Caco-2 (cell line): ENCODE measurements at regions not wholly inside any gene's neighbourhood (a gene's known extent, or its start where the extent isn't known, plus 50 kb on each side); places are given as distances from the start of the nearest gene placed in this dataset.

Experiments
- BruUV-seq: library from RNA; stranded (reverse); fragments of 400-500 nt; replicated peaks from 2 replicates; lab custom pipeline; 2021; lab: Mats Ljungman, UMichigan
- CTCF ChIA-PET: fragments of 300-600 bp; sonication (Branson Sonifier 250); formaldehyde crosslinking; loops from one replicate; lab custom pipeline; 2022; ENCODE audit warnings: antibody characterized with exemption; lab: Charles Lee
- POLR2A ChIA-PET: fragments of 300-600 bp; sonication (Branson Sonifier 250); formaldehyde crosslinking; loops from one replicate; lab custom pipeline; 2022; ENCODE audit warnings: antibody characterized with exemption; lab: Charles Lee
- DNase-seq, 2 experiments: peaks; one replicate each; pipeline versions ENCODE4 v3.0.0 to v3.0.0-alpha.2; 2020 to 2022
- H3K27me3 ChIP-seq: replicated peaks from 2 replicates; pipeline ENCODE4 v1.6.0; 2011; ENCODE audit warnings: low read length; ENCODE audit not compliant: control insufficient read depth, insufficient read depth
- H3K36me3 ChIP-seq: 2 replicates; pipeline ENCODE4 v1.5.1; 2011; ENCODE audit warnings: low read length; ENCODE audit not compliant: control insufficient read depth, insufficient read depth
- H3K4me1 ChIP-seq: fragments of 250-450 bp; sonication (Bioruptor Pico); 2 replicates; pipeline ENCODE4 v1.5.1; 2020; ENCODE audit warnings: mild to moderate bottlenecking
- H3K4me3 ChIP-seq: 2 replicates; pipeline ENCODE4 v1.5.1; 2011; ENCODE audit warnings: low read depth, mild to moderate bottlenecking, control low read depth, low read length
- H3K9me3 ChIP-seq: fragments of 250-450 bp; sonication (Bioruptor Pico); 2 replicates; pipeline ENCODE4 v1.5.1; 2020; ENCODE audit warnings: mild to moderate bottlenecking, moderate library complexity
- H3K27ac Mint-ChIP-seq: one replicate; pipeline ENCODE4 v1.8.0; 2022; ENCODE audit warnings: mixed read lengths; ENCODE audit not compliant: unreplicated experiment
- H3K27me3 Mint-ChIP-seq: one replicate; pipeline ENCODE4 v1.8.0; 2022; ENCODE audit warnings: mixed read lengths; ENCODE audit not compliant: insufficient read depth, unreplicated experiment
- H3K36me3 Mint-ChIP-seq: one replicate; pipeline ENCODE4 v1.8.0; 2022; ENCODE audit warnings: mild to moderate bottlenecking, mixed read lengths; ENCODE audit not compliant: insufficient read depth, unreplicated experiment
- H3K4me1 Mint-ChIP-seq: one replicate; pipeline ENCODE4 v1.8.0; 2022; ENCODE audit warnings: low read depth, mixed read lengths; ENCODE audit not compliant: unreplicated experiment
- H3K4me3 Mint-ChIP-seq: one replicate; pipeline ENCODE4 v1.8.0; 2022; ENCODE audit warnings: mild to moderate bottlenecking, moderate library complexity, mixed read lengths; ENCODE audit not compliant: unreplicated experiment
- H3K9me3 Mint-ChIP-seq: one replicate; pipeline ENCODE4 v1.8.0; 2022; ENCODE audit warnings: mixed read lengths; ENCODE audit not compliant: unreplicated experiment
- intact Hi-C: fragments of 100-400 bp; cut with micrococcal nuclease; formaldehyde crosslinking; loops from one replicate; pipeline ENCODE4 v1.10.0; 2022; ENCODE audit not compliant: unreplicated experiment
- TF ChIP-seq, protein P1 (sequence below), 2 experiments: fragments of 200-600 bp in 1 of 2; IDR thresholded peaks; 1 replicate in 1 of 2; 2 replicates in 1 of 2; pipeline versions ENCODE4 v1.5.1 to v1.8.0; 2011 to 2022; ENCODE audit warnings: antibody characterized with exemption in 1 of 2, control low read depth in 1 of 2, inconsistent platforms in 1 of 2, low read depth in 1 of 2, low read length in 1 of 2, mild to moderate bottlenecking in 1 of 2, moderate library complexity in 1 of 2; ENCODE audit not compliant: insufficient read depth in 1 of 2, severe bottlenecking in 1 of 2, unreplicated experiment in 1 of 2

DNA sequence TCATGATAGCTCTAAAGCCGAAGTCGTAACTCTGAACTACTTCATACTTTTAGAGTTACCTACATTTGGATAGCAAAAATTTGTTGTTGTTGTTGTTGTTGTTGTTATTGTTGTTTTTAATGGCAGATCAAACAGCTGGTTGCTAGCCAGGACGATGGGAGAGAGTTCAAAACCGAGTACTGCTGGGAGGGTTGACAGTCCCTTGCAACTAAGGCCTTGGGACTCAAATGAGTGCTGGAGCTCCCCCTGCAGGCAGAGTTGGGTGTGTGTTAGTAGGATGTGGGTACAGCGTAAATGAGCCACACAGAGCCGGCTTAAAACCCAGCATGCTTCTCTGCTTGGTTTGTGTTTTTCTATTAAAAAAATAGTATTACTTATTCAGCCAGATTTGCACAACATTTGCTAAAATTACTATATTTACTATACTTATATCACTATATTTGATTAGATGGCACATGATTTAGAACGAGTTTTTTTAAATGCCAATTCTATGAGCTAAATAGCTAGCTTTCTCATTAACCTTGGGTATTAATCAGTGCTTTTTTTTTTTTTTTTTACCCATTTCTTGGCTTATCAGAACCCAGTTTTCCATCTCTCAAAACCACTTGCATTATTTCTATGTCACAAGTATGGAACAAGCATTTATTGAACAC is 129.2 kb upstream of the SYT6 start:
- Mint-ChIP-seq H3K4me1 (no peaks in the 10 kb centered on the region), H3K27ac (no peak overlapping the region), H3K4me3 (no peak overlapping the region), H3K36me3 (no peaks in the 10 kb centered on the region), H3K9me3 (no peaks in the 10 kb centered on the region), H3K27me3 (peaks cover 2% of the 10 kb centered on the region)
- TF ChIP-seq, protein P1, sequence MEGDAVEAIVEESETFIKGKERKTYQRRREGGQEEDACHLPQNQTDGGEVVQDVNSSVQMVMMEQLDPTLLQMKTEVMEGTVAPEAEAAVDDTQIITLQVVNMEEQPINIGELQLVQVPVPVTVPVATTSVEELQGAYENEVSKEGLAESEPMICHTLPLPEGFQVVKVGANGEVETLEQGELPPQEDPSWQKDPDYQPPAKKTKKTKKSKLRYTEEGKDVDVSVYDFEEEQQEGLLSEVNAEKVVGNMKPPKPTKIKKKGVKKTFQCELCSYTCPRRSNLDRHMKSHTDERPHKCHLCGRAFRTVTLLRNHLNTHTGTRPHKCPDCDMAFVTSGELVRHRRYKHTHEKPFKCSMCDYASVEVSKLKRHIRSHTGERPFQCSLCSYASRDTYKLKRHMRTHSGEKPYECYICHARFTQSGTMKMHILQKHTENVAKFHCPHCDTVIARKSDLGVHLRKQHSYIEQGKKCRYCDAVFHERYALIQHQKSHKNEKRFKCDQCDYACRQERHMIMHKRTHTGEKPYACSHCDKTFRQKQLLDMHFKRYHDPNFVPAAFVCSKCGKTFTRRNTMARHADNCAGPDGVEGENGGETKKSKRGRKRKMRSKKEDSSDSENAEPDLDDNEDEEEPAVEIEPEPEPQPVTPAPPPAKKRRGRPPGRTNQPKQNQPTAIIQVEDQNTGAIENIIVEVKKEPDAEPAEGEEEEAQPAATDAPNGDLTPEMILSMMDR (IDR thresholded peaks at IDR 0.05; ENCODE audit: insufficient read depth in 1 of 2, low read depth in 1 of 2, low read length in 1 of 2, severe bottlenecking in 1 of 2, unreplicated experiment in 1 of 2), result peak; percentile 74 to 75
- Histone ChIP-seq H3K4me1 (no peaks in the 10 kb centered on the region), H3K9me3 (no peaks in the 10 kb centered on the region), H3K36me3 (no peaks in the 10 kb centered on the region), H3K27me3 (no peaks in the 10 kb centered on the region), H3K4me3 (no peak overlapping the region)
- BruUV-seq, result no TSS peak
- ChIA-PET CTCF (interaction anchor here (0.7 to 2.8 kb wide), 7 partner anchors 9 to 306 kb away, joined by 3 to 39 read pairs (median 5); partner anchors contain the start of gene OLFML3), POLR2A (no interaction called here)
- intact Hi-C loops, result loop anchor here (1.0 to 10.0 kb wide), 2 partner anchors 305 to 448 kb away; no protein-coding TSS in a partner anchor
- DNase-seq, result peak; percentile 76 to 77

DNA sequence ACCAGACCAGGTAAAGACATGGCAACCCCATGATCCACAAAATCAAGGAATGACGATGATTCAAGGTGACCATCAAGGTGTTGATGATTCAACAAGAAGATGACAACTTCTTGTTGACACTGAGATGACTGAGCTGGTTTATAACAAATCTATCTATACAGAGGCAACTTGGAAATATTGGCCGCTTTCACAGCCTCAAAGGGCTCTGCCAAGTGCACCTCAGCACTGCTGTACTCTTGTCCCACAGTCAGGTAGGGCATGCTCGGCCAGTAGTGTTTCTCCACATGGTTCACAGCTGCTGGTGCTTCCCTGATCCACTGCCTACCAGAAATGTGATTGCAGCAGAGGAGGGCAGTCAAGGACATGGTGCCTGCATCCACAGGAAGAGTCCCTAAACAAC is 125.2 kb upstream of the SYT6 start:
- Mint-ChIP-seq H3K27ac (no peak overlapping the region), H3K27me3 (peaks cover 11% of the 10 kb centered on the region), H3K9me3 (no peaks in the 10 kb centered on the region), H3K4me1 (no peaks in the 10 kb centered on the region), H3K36me3 (no peaks in the 10 kb centered on the region), H3K4me3 (no peak overlapping the region)
- POLR2A ChIA-PET, result no interaction called here
- Histone ChIP-seq H3K4me3 (no peak overlapping the region), H3K27me3 (no peaks in the 10 kb centered on the region), H3K9me3 (no peaks in the 10 kb centered on the region), H3K36me3 (no peaks in the 10 kb centered on the region), H3K4me1 (no peaks in the 10 kb centered on the region)
- intact Hi-C loops, result no loop called here
- TF ChIP-seq, protein P1 (IDR thresholded peaks at IDR 0.05; ENCODE audit: insufficient read depth in 1 of 2, low read depth in 1 of 2, low read length in 1 of 2, severe bottlenecking in 1 of 2, unreplicated experiment in 1 of 2), result no peak
- CTCF ChIA-PET, result interaction anchor here (0.7 kb wide), 1 partner anchor 41 kb away, joined by 3 read pairs; no protein-coding TSS in a partner anchor
- no TSS peak for BruUV-seq
- DNase-seq, result no peak

DNA sequence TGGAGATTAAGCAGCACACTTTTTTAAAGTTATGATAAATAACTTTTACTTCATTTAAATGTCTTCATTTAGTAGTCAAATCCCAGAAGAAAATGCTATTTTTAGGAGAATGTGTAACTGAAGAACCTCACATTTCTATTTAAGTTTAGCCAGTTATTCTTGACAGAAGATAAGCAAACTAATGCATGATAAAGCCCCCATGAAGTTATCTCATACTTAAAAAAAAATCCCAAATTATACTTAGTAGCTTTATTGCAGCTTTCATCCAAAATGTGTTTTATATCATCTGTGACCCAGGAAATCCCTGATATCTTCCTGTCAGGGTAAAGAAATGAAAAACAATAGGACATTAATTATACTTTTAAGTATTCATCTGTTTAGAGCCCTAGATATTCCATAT is 124.8 kb upstream of the SYT6 start:
- H3K4me1 ChIP-seq, result no peaks in the 10 kb centered on the region
- no peak for DNase-seq
- no peaks in the 10 kb centered on the region for H3K9me3 Mint-ChIP-seq
- H3K36me3 ChIP-seq, result no peaks in the 10 kb centered on the region
- intact Hi-C loops, result no loop called here
- no peak overlapping the region for H3K4me3 ChIP-seq
- no TSS peak for BruUV-seq
- CTCF ChIA-PET, result no interaction called here
- H3K4me3 Mint-ChIP-seq, result no peak overlapping the region
- H3K27ac Mint-ChIP-seq, result no peak overlapping the region
- TF ChIP-seq, protein P1 (IDR thresholded peaks at IDR 0.05; ENCODE audit: insufficient read depth in 1 of 2, low read depth in 1 of 2, low read length in 1 of 2, severe bottlenecking in 1 of 2, unreplicated experiment in 1 of 2), result no peak
- H3K9me3 ChIP-seq, result no peaks in the 10 kb centered on the region
- peaks cover 11% of the 10 kb centered on the region for H3K27me3 Mint-ChIP-seq
- POLR2A ChIA-PET, result no interaction called here
- no peaks in the 10 kb centered on the region for H3K27me3 ChIP-seq
- no peaks in the 10 kb centered on the region for H3K4me1 Mint-ChIP-seq
- H3K36me3 Mint-ChIP-seq, result no peaks in the 10 kb centered on the region
